H1 (cell line): ENCODE measurements at regions not wholly inside any gene's neighbourhood (a gene's known extent, or its start where the extent isn't known, plus 50 kb on each side); places are given as distances from the start of the nearest gene placed in this dataset.

Experiments
- CTCF ChIA-PET: fragments of 300-600 bp; sonication (Branson Sonifier 250); formaldehyde crosslinking; loops from one replicate; lab custom pipeline; 2021; ENCODE audit not compliant: partially characterized antibody; lab: Charles Lee
- POLR2A ChIA-PET: fragments of 300-600 bp; sonication (Branson Sonifier 250); formaldehyde crosslinking; loops from one replicate; lab custom pipeline; 2021; ENCODE audit warnings: inconsistent platforms; ENCODE audit not compliant: partially characterized antibody; lab: Charles Lee
- DNase-seq, 2 experiments: peaks; one replicate each; pipeline versions ENCODE4 v3.0.0 to v3.0.0-alpha.2; 2010 to 2022; ENCODE audit warnings: low spot score in 2 of 2, low read depth in 1 of 2, mixed read lengths in 1 of 2
- FAIRE-seq: peaks from 2 replicates; lab custom pipeline; 2011; peaks lifted over from hg19 to GRCh38; lab: Jason Lieb, UNC
- H2AFZ ChIP-seq: 2 replicates; pipeline ENCODE4 v1.8.1; 2012; ENCODE audit warnings: low read length, inconsistent platforms
- H2AK5ac ChIP-seq: 2 replicates; pipeline ENCODE4 v1.6.1; 2013; ENCODE audit warnings: low read depth, low read length
- H2BK120ac ChIP-seq: replicated peaks from 2 replicates; pipeline ENCODE3; 2013; ENCODE audit warnings: low read depth, low read length, inconsistent platforms
- H2BK12ac ChIP-seq: 2 replicates; pipeline ENCODE4 v1.6.1; 2013; ENCODE audit warnings: low read depth, low read length
- H2BK15ac ChIP-seq: 2 replicates; pipeline ENCODE4 v1.6.1; 2013; ENCODE audit warnings: low read length
- H2BK20ac ChIP-seq: 2 replicates; pipeline ENCODE4 v1.6.1; 2013; ENCODE audit warnings: low read length
- H2BK5ac ChIP-seq: 2 replicates; pipeline ENCODE4 v1.6.1; 2013; ENCODE audit warnings: low read depth, low read length
- H3K14ac ChIP-seq: 2 replicates; pipeline ENCODE4 v1.6.1; 2013; ENCODE audit warnings: inconsistent platforms; ENCODE audit not compliant: insufficient read length
- H3K18ac ChIP-seq: 2 replicates; pipeline ENCODE4 v1.6.1; 2013; ENCODE audit warnings: low read length; ENCODE audit errors: extremely low read depth
- H3K23ac ChIP-seq: 2 replicates; pipeline ENCODE4 v1.6.1; 2013; ENCODE audit warnings: inconsistent platforms; ENCODE audit not compliant: insufficient read length
- H3K23me2 ChIP-seq: 2 replicates; pipeline ENCODE4 v1.6.1; 2013; ENCODE audit warnings: low read depth, low read length
- H3K27ac ChIP-seq: 2 replicates; pipeline ENCODE4 v1.6.1; 2011; ENCODE audit warnings: low read depth, low read length, inconsistent platforms
- H3K27me3 ChIP-seq, 4 experiments: replicated peaks in 1 of 4; 1 replicate in 1 of 4; 2 replicates in 3 of 4; pipeline versions ENCODE4 v1.6.1 to v1.8.1; 2011 to 2013; ENCODE audit warnings: low read length in 3 of 4, mild to moderate bottlenecking in 3 of 4, inconsistent platforms in 2 of 4, mixed read lengths in 2 of 4, moderate library complexity in 1 of 4; ENCODE audit not compliant: control insufficient read depth in 3 of 4, insufficient read depth in 3 of 4; ENCODE audit errors: extremely low read depth in 1 of 4
- H3K36me3 ChIP-seq, 4 experiments: 2 replicates each; pipeline versions ENCODE4 v1.6.1 to v1.8.1; 2011 to 2013; ENCODE audit warnings: mild to moderate bottlenecking in 4 of 4, low read length in 3 of 4, moderate library complexity in 2 of 4, control low read depth in 1 of 4, inconsistent platforms in 1 of 4; ENCODE audit not compliant: insufficient read depth in 4 of 4, control insufficient read depth in 2 of 4
- H3K4ac ChIP-seq: replicated peaks from 2 replicates; pipeline ENCODE3; 2013; ENCODE audit warnings: low read length, low read depth, mixed read lengths, inconsistent platforms; ENCODE audit not compliant: insufficient read length
- H3K4me1 ChIP-seq, 4 experiments: replicated peaks in 1 of 4; 1 replicate in 1 of 4; 2 replicates in 3 of 4; pipeline versions ENCODE4 v1.6.1 to v1.8.1; 2011 to 2013; ENCODE audit warnings: low read length in 3 of 4, inconsistent platforms in 2 of 4, mixed read lengths in 1 of 4; ENCODE audit not compliant: insufficient read depth in 4 of 4, control insufficient read depth in 3 of 4
- H3K4me2 ChIP-seq, 2 experiments: 2 replicates each; pipeline versions ENCODE4 v1.6.1 to v1.8.1; 2011 to 2013; ENCODE audit warnings: low read depth in 2 of 2, low read length in 2 of 2, control low read depth in 1 of 2, inconsistent platforms in 1 of 2, mild to moderate bottlenecking in 1 of 2; ENCODE audit not compliant: insufficient read depth in 1 of 2
- H3K4me3 ChIP-seq, 4 experiments: fragments of 200-600, 300-600 bp in 1 of 4; sonication (generic), shearing (Covaris generic), sonication (Bioruptor Twin) in 1 of 4; 2 replicates each; pipeline versions ENCODE4 v1.5.1 to v1.8.1; 2011 to 2016; ENCODE audit warnings: low read length in 4 of 4, low read depth in 3 of 4, control low read depth in 2 of 4, inconsistent platforms in 2 of 4, mild to moderate bottlenecking in 2 of 4, mixed read lengths in 1 of 4, moderate library complexity in 1 of 4; ENCODE audit not compliant: insufficient read depth in 2 of 4; ENCODE audit errors: extremely low read depth in 1 of 4
- H3K56ac ChIP-seq: replicated peaks from 2 replicates; pipeline ENCODE3; 2013; ENCODE audit warnings: low read depth, mild to moderate bottlenecking, mixed read lengths, low read length, inconsistent platforms; ENCODE audit not compliant: insufficient read length
- H3K79me1 ChIP-seq: 2 replicates; pipeline ENCODE4 v1.6.1; 2013; ENCODE audit warnings: low read depth, low read length, control low read depth
- H3K79me2 ChIP-seq, 2 experiments: 2 replicates each; pipeline versions ENCODE4 v1.6.1 to v1.8.1; 2012 to 2013; ENCODE audit warnings: low read length in 2 of 2, mild to moderate bottlenecking in 2 of 2, inconsistent platforms in 1 of 2; ENCODE audit not compliant: insufficient read depth in 2 of 2, control insufficient read depth in 1 of 2
- H3K9ac ChIP-seq, 4 experiments: replicated peaks in 1 of 4; 1 replicate in 1 of 4; 2 replicates in 3 of 4; pipeline versions ENCODE4 v1.6.1 to v1.8.1; 2011 to 2013; ENCODE audit warnings: low read depth in 3 of 4, low read length in 3 of 4, control low read depth in 2 of 4, mild to moderate bottlenecking in 2 of 4, moderate library complexity in 2 of 4, inconsistent platforms in 1 of 4; ENCODE audit errors: extremely low read depth in 1 of 4
- H3K9me3 ChIP-seq, 2 experiments: 2 replicates each; pipeline versions ENCODE4 v1.6.1 to v1.8.1; 2012 to 2013; ENCODE audit warnings: mild to moderate bottlenecking in 2 of 2, moderate library complexity in 2 of 2, control low read depth in 1 of 2, inconsistent platforms in 1 of 2, low read depth in 1 of 2, low read length in 1 of 2, mixed read lengths in 1 of 2; ENCODE audit not compliant: insufficient read depth in 2 of 2
- H4K20me1 ChIP-seq, 2 experiments: replicated peaks in 1 of 2; 2 replicates each; pipeline versions ENCODE3 to v1.8.1; 2011 to 2013; ENCODE audit warnings: inconsistent platforms in 2 of 2, low read length in 2 of 2, mild to moderate bottlenecking in 1 of 2; ENCODE audit not compliant: insufficient read depth in 2 of 2, control insufficient read depth in 1 of 2
- H4K5ac ChIP-seq: 2 replicates; pipeline ENCODE4 v1.6.1; 2013; ENCODE audit warnings: low read length, low read depth, mixed read lengths, inconsistent platforms; ENCODE audit not compliant: insufficient read length
- H4K8ac ChIP-seq: 2 replicates; pipeline ENCODE4 v1.8.0; 2013; ENCODE audit warnings: mild to moderate bottlenecking, moderate library complexity, low read length, inconsistent platforms; ENCODE audit not compliant: insufficient read depth; ENCODE audit errors: extremely low read depth
- H4K91ac ChIP-seq: replicated peaks from 2 replicates; pipeline ENCODE3; 2013; ENCODE audit warnings: low read length, mixed read lengths, inconsistent platforms; ENCODE audit not compliant: insufficient read length
- BACH1 ChIP-seq: IDR thresholded peaks from 2 replicates; pipeline ENCODE4 v1.6.1; 2012; ENCODE audit warnings: low read length, improper control_type of control experiment
- CHD1 ChIP-seq: IDR thresholded peaks from 2 replicates; pipeline ENCODE4 v1.6.1; 2012; ENCODE audit warnings: low read depth, low read length, improper control_type of control experiment
- CREB1 ChIP-seq: IDR thresholded peaks from 2 replicates; pipeline ENCODE4 v1.6.1; 2012; ENCODE audit warnings: inconsistent platforms
- POLR2A ChIP-seq, 2 experiments: IDR thresholded peaks; 1 replicate in 1 of 2; 2 replicates in 1 of 2; pipeline ENCODE4 v1.6.1; 2011; ENCODE audit warnings: low read depth in 2 of 2, low read length in 2 of 2, mild to moderate bottlenecking in 2 of 2; ENCODE audit errors: control extremely low read depth in 1 of 2
- POLR2AphosphoS5 ChIP-seq: IDR thresholded peaks from 2 replicates; pipeline ENCODE4 v1.6.1; 2011; ENCODE audit warnings: low read depth, low read length
- RAD21 ChIP-seq, 2 experiments: IDR thresholded peaks in 1 of 2; conservative IDR thresholded peaks in 1 of 2; 2 replicates each; pipeline ENCODE4 v1.6.1; 2011; ENCODE audit warnings: low read depth in 2 of 2, low read length in 2 of 2, improper control_type of control experiment in 1 of 2, inconsistent platforms in 1 of 2, mild to moderate bottlenecking in 1 of 2, moderate library complexity in 1 of 2
- SP2 ChIP-seq: IDR thresholded peaks from 2 replicates; pipeline ENCODE4 v1.6.1; 2012; ENCODE audit warnings: mild to moderate bottlenecking, low read length, inconsistent platforms
- SUZ12 ChIP-seq: fragments of 200-600 bp; sonication (generic); IDR thresholded peaks from 2 replicates; pipeline ENCODE4 v1.6.1; 2012; ENCODE audit warnings: mild to moderate bottlenecking, inconsistent platforms, low read length, moderate library complexity, mixed read lengths
- TAF7 ChIP-seq: optimal IDR thresholded peaks from 2 replicates; pipeline ENCODE3; 2011; ENCODE audit warnings: low read depth, mild to moderate bottlenecking, inconsistent platforms, low read length, moderate library complexity, borderline replicate concordance
- ZNF274 ChIP-seq: IDR thresholded peaks from 2 replicates; pipeline ENCODE4 v1.7.0; 2012; ENCODE audit warnings: low read length, borderline replicate concordance; ENCODE audit errors: extremely low read depth
- WGBS, 2 experiments: shearing (Covaris generic) in 1 of 2; methylation state at CpG; one replicate each; pipeline versions ENCODE4 v1.1.6 to v1.1.7; 2013 to 2015; ENCODE audit warnings: low lambda C conversion rate in 2 of 2, mixed read lengths in 2 of 2, inconsistent platforms in 1 of 2, low coverage in 1 of 2, missing lambda C conversion rate in 1 of 2; ENCODE audit not compliant: insufficient replicate concordance in 2 of 2, insufficient coverage in 1 of 2, insufficient read length in 1 of 2; ENCODE audit errors: extremely low coverage in 1 of 2, missing lambda C conversion rate in 1 of 2; 5-methylcytosine and 5-hydroxymethylcytosine counted together
- TF ChIP-seq, protein P1 (sequence below): IDR thresholded peaks from 2 replicates; pipeline ENCODE4 v1.6.1; 2012; ENCODE audit warnings: inconsistent platforms
- TF ChIP-seq, protein P2 (sequence below): IDR thresholded peaks from 2 replicates; pipeline ENCODE4 v1.6.1; 2012; ENCODE audit warnings: inconsistent platforms

DNA sequence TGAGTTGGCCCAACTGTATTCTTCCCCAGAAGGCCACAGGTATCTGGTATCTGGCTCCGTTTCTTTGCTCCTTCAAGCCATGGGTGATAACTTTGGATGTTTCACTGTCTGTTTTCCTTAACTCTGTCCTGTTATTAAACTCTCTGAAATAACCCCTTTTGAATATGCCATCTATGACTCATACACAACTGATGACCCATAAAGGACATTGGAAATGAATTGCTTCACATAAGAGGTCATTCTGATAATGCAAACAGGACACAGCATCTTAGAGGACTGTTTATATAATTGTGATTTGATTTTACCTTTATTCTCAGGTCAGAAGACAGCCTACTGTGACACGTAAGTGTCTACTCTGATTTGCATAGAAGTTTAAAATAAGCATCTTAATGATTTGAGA, 227.7 kb downstream of the VEGFC start:
- CTCF ChIA-PET: no interaction called here
- Histone ChIP-seq H3K4me2 (no peak overlapping the region), H2BK120ac (no peak overlapping the region), H3K4me1 (no peaks in the 10 kb centered on the region), H4K91ac (no peak overlapping the region), H3K14ac (no peak overlapping the region), H3K4me3 (no peak overlapping the region), H4K20me1 (no peaks in the 10 kb centered on the region), H3K4ac (no peak overlapping the region), H3K27ac (no peak overlapping the region), H2BK15ac (no peak overlapping the region), H3K9me3 (no peaks in the 10 kb centered on the region), H2AK5ac (no peak overlapping the region), H2AFZ (no peak overlapping the region), H3K27me3 (no peaks in the 10 kb centered on the region), H4K5ac (no peak overlapping the region), H3K79me1 (no peaks in the 10 kb centered on the region), H3K9ac (no peak overlapping the region), H3K23ac (no peak overlapping the region), H2BK12ac (no peak overlapping the region), H3K18ac (no peak overlapping the region), H2BK5ac (no peak overlapping the region), H3K79me2 (no peaks in the 10 kb centered on the region), H3K36me3 (no peaks in the 10 kb centered on the region), H2BK20ac (no peak overlapping the region), H3K56ac (no peak overlapping the region), H3K23me2 (no peaks in the 10 kb centered on the region), H4K8ac (no peak overlapping the region)
- DNase-seq (no peak), FAIRE-seq (no peak)
- POLR2A ChIA-PET: no interaction called here
- TF ChIP-seq BACH1 (no peak), CREB1 (no peak), CHD1 (no peak), RAD21 (IDR thresholded peaks at IDR 0.05 in 1 of 2, conservative IDR thresholded peaks at IDR 0.05 in 1 of 2; ENCODE audit: low read depth in 2 of 2, low read length in 2 of 2) (no peak), ZNF274 (no peak), SUZ12 (no peak), POLR2A (IDR thresholded peaks at IDR 0.05; ENCODE audit: control extremely low read depth in 1 of 2, low read depth in 2 of 2, low read length in 2 of 2) (no peak), POLR2AphosphoS5 (no peak), TAF7 (no peak), SP2 (no peak)
- TF ChIP-seq, protein P1, sequence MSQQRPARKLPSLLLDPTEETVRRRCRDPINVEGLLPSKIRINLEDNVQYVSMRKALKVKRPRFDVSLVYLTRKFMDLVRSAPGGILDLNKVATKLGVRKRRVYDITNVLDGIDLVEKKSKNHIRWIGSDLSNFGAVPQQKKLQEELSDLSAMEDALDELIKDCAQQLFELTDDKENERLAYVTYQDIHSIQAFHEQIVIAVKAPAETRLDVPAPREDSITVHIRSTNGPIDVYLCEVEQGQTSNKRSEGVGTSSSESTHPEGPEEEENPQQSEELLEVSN: no peak
- TF ChIP-seq, protein P2, sequence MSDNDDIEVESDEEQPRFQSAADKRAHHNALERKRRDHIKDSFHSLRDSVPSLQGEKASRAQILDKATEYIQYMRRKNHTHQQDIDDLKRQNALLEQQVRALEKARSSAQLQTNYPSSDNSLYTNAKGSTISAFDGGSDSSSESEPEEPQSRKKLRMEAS: no peak
- 96% methylated on average over 2 of the region's 2 CpGs; no CpG with 5 or more reads in 1 of the 2 experiments for WGBS, 2 experiments
